ENCODE measurements at regions not wholly inside any gene's neighbourhood (a gene's known extent, or its start where the extent isn't known, plus 50 kb on each side); places are given as distances from the start of the nearest gene placed in this dataset.

DNA sequence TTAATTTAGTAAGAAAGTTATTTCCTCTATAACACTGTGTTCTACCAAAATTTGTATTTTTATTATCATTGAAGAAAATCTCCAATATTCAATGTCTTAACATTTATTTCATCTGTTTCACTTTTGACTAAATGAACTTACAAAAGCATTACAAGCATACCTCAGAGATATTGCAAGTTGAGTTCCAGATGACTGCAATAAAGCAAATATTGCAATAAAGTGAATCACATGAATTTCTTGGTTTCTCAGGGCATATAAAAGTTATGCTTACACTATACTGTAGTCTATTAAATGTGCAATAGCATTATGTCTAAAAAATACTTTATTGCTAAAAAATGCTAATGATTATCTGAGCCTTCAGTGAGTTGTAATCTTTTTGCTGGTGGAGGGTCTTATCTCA lies 78.3 kb downstream of the TTC32 start:
- no peak for TF ChIP-seq POLR2A (IDR thresholded peaks at IDR 0.05)
- TF ChIP-seq CTCF (IDR thresholded peaks at IDR 0.05): no peak
- intact Hi-C loops (cut with DNase I): no loop called here
- peaks cover 0 to 12% (median 0%) of the 10 kb centered on the region in 12 donors for H3K4me1 ChIP-seq
- DNase-seq (no peak), ATAC-seq (no peak)
- H3K4me3 ChIP-seq: no peak overlapping the region
- no peaks in the 10 kb centered on the region for H3K9me3 ChIP-seq
- H3K27ac ChIP-seq: no peak overlapping the region
- H3K36me3 ChIP-seq: no peaks in the 10 kb centered on the region
- no peaks in the 10 kb centered on the region for H3K27me3 ChIP-seq

- Histone ChIP-seq H3K36me3 (no peaks in the 10 kb centered on the region), H3K27me3 (no peaks in the 10 kb centered on the region), H3K4me3 (no peak overlapping the region), H3K27ac (no peak overlapping the region), H3K4me1 (peaks cover 0 to 17% (median 2%) of the 10 kb centered on the region in 12 donors), H3K9me3 (no peaks in the 10 kb centered on the region)
- 75 to 81% (median 80%) methylated on average over 8 of the region's 8 CpGs for WGBS, 4 donors
- DNase-seq: no peak
- ATAC-seq: peak; percentile 49 to 76 (median 66)
- TF ChIP-seq CTCF (IDR thresholded peaks at IDR 0.05) (no peak), POLR2A (IDR thresholded peaks at IDR 0.05) (no peak)
- intact Hi-C loops (cut with DNase I): no loop called here
Observed at GRCh38 chr2:19819097-19820065, 82.4 kb downstream of the TTC32 start.

GRCh38 chr2:19818543-19818942 lies 83.2 kb downstream of the TTC32 start:
- WGBS, 4 donors: 70 to 86% (median 77%) methylated on average over 3 of the region's 3 CpGs
- intact Hi-C loops (cut with DNase I): no loop called here
- TF ChIP-seq POLR2A (IDR thresholded peaks at IDR 0.05) (no peak), CTCF (IDR thresholded peaks at IDR 0.05) (no peak)
- no peaks in the 10 kb centered on the region for H3K36me3 ChIP-seq
- no peak overlapping the region for H3K4me3 ChIP-seq
- ATAC-seq: peak in 2 of 4 donors; percentile 19 to 31
- H3K27me3 ChIP-seq: no peaks in the 10 kb centered on the region
- no peak overlapping the region for H3K27ac ChIP-seq
- DNase-seq: no peak
- H3K4me1 ChIP-seq: peaks cover 0 to 17% (median 2%) of the 10 kb centered on the region in 12 donors
- no peaks in the 10 kb centered on the region for H3K9me3 ChIP-seq

- intact Hi-C loops (cut with DNase I): no loop called here
- peak in 2 of 4 donors; percentile 53 to 62 for ATAC-seq
- Histone ChIP-seq H3K4me1 (peaks cover 0 to 17% (median 2%) of the 10 kb centered on the region in 12 donors), H3K27me3 (no peaks in the 10 kb centered on the region), H3K4me3 (no peak overlapping the region), H3K27ac (no peak overlapping the region), H3K36me3 (no peaks in the 10 kb centered on the region), H3K9me3 (no peaks in the 10 kb centered on the region)
- DNase-seq: peak in 1 of 5 donors; percentile 34
- 60 to 84% (median 62%) methylated on average over 3 of the region's 3 CpGs for WGBS, 4 donors
- TF ChIP-seq POLR2A (IDR thresholded peaks at IDR 0.05) (no peak), CTCF (IDR thresholded peaks at IDR 0.05) (no peak)
Observed at GRCh38 chr2:19818039-19818438, 83.7 kb downstream of the TTC32 start.
